ENCODE measurements at regions not wholly inside any gene's neighbourhood (a gene's known extent, or its start where the extent isn't known, plus 50 kb on each side); places are given as distances from the start of the nearest gene placed in this dataset.

- Histone ChIP-seq H3K27me3 (peaks cover 14% of the 10 kb centered on the region), H4K20me1 (ENCODE audit: insufficient read depth, poor library complexity, severe bottlenecking) (no peaks in the 10 kb centered on the region), H2AFZ (no peak overlapping the region), H3K9me2 (replicated peaks; ENCODE audit: insufficient read depth) (no peaks in the 10 kb centered on the region), H3K4me1 (ENCODE audit: insufficient read depth) (no peaks in the 10 kb centered on the region), H3K9me3 (ENCODE audit: low read depth) (no peaks in the 10 kb centered on the region), H3K4me2 (no peak overlapping the region), H3K4me3 (no peak overlapping the region), H3K79me2 (no peaks in the 10 kb centered on the region), H3K36me3 (replicated peaks; ENCODE audit: insufficient read depth, low read depth) (no peaks in the 10 kb centered on the region), H3K27ac (no peak overlapping the region)
- no peak for DNase-seq (ENCODE audit: low spot score)
- TF ChIP-seq EZH2 (IDR thresholded peaks at IDR 0.05; ENCODE audit: borderline replicate concordance): no peak
- no peak for TF ChIP-seq EZH2phosphoT487 (IDR thresholded peaks at IDR 0.05; ENCODE audit: low read depth, severe bottlenecking, unreplicated experiment)
- TF ChIP-seq CTCF (IDR thresholded peaks at IDR 0.05; ENCODE audit: poor library complexity): no peak
- WGBS (ENCODE audit: low lambda C conversion rate, missing lambda C conversion rate): 50% methylated on average over 5 of the region's 5 CpGs
Observed at GRCh38 chr17:36687736-36688135, 86.4 kb downstream of the MRM1 start.

- Histone ChIP-seq H3K27ac (no peak overlapping the region), H3K4me3 (no peak overlapping the region), H3K9me2 (replicated peaks; ENCODE audit: insufficient read depth) (no peaks in the 10 kb centered on the region), H3K27me3 (peaks cover 21% of the 10 kb centered on the region), H3K36me3 (replicated peaks; ENCODE audit: insufficient read depth, low read depth) (no peaks in the 10 kb centered on the region), H3K4me2 (no peak overlapping the region), H3K4me1 (ENCODE audit: insufficient read depth) (no peaks in the 10 kb centered on the region), H2AFZ (no peak overlapping the region), H3K79me2 (no peaks in the 10 kb centered on the region), H3K9me3 (ENCODE audit: low read depth) (no peaks in the 10 kb centered on the region), H4K20me1 (ENCODE audit: insufficient read depth, poor library complexity, severe bottlenecking) (no peaks in the 10 kb centered on the region)
- 87% methylated on average over 15 of the region's 15 CpGs for WGBS (ENCODE audit: low lambda C conversion rate, missing lambda C conversion rate)
- no peak for DNase-seq (ENCODE audit: low spot score)
- no peak for TF ChIP-seq EZH2 (IDR thresholded peaks at IDR 0.05; ENCODE audit: borderline replicate concordance)
- no peak for TF ChIP-seq CTCF (IDR thresholded peaks at IDR 0.05; ENCODE audit: poor library complexity)
- no peak for TF ChIP-seq EZH2phosphoT487 (IDR thresholded peaks at IDR 0.05; ENCODE audit: low read depth, severe bottlenecking, unreplicated experiment)
Observed at GRCh38 chr17:36689089-36689667, 87.8 kb downstream of the MRM1 start.

GRCh38 chr17:36690190-36690589 lies 88.8 kb downstream of the MRM1 start:
- Histone ChIP-seq H3K9me2 (replicated peaks; ENCODE audit: insufficient read depth) (no peaks in the 10 kb centered on the region), H3K27me3 (peaks cover 21% of the 10 kb centered on the region), H4K20me1 (ENCODE audit: insufficient read depth, poor library complexity, severe bottlenecking) (no peaks in the 10 kb centered on the region), H3K4me2 (no peak overlapping the region), H3K9me3 (ENCODE audit: low read depth) (no peaks in the 10 kb centered on the region), H3K79me2 (no peaks in the 10 kb centered on the region), H3K4me3 (no peak overlapping the region), H3K27ac (no peak overlapping the region), H2AFZ (no peak overlapping the region), H3K36me3 (replicated peaks; ENCODE audit: insufficient read depth, low read depth) (no peaks in the 10 kb centered on the region), H3K4me1 (ENCODE audit: insufficient read depth) (no peaks in the 10 kb centered on the region)
- 82% methylated on average over 4 of the region's 4 CpGs for WGBS (ENCODE audit: low lambda C conversion rate, missing lambda C conversion rate)
- TF ChIP-seq EZH2phosphoT487 (IDR thresholded peaks at IDR 0.05; ENCODE audit: low read depth, severe bottlenecking, unreplicated experiment) (no peak), CTCF (IDR thresholded peaks at IDR 0.05; ENCODE audit: poor library complexity) (no peak), EZH2 (IDR thresholded peaks at IDR 0.05; ENCODE audit: borderline replicate concordance) (no peak)
- no peak for DNase-seq (ENCODE audit: low spot score)

All from hepatocyte (in vitro differentiated cells).